Tibial artery (tissue), 4 donors: ENCODE measurements at regions not wholly inside any gene's neighbourhood (a gene's known extent, or its start where the extent isn't known, plus 50 kb on each side); places are given as distances from the start of the nearest gene placed in this dataset.

Experiments
- DNase-seq, 2 donors: peaks; one replicate each; pipeline ENCODE4 v3.0.0-alpha.2; 2019
- H3K27ac ChIP-seq, 2 donors: fragments of 200-600 bp; sonication (generic) in 1 of 2; 1 replicate in 1 of 2; 2 replicates in 1 of 2; pipeline ENCODE4 v1.5.1; 2018 to 2019; ENCODE audit warnings: mild to moderate bottlenecking in 1 of 2
- H3K27me3 ChIP-seq, 2 donors: fragments of 200-600 bp; sonication (generic) in 1 of 2; one replicate each; pipeline versions ENCODE4 v1.5.1 to v1.6.0; 2016 to 2019
- H3K36me3 ChIP-seq, 3 donors: fragments of 200-600 bp; sonication (generic) in 2 of 3; one replicate each; pipeline ENCODE4 v1.5.1; 2016 to 2019; ENCODE audit warnings: mild to moderate bottlenecking in 2 of 3
- H3K4me1 ChIP-seq, 4 donors: fragments of 200-600 bp; sonication (generic) in 2 of 4; 1 replicate in 3 of 4; 2 replicates in 1 of 4; pipeline ENCODE4 v1.5.1; 2016 to 2019
- H3K4me3 ChIP-seq, 2 donors: fragments of 200-600 bp; sonication (generic) in 1 of 2; 1 replicate in 1 of 2; 2 replicates in 1 of 2; pipeline ENCODE4 v1.5.1; 2018 to 2019; ENCODE audit warnings: mild to moderate bottlenecking in 2 of 2
- H3K9me3 ChIP-seq, 3 donors: fragments of 200-600 bp; sonication (generic) in 1 of 3; one replicate each; pipeline ENCODE4 v1.5.1; 2016 to 2019
- intact Hi-C: fragments of 100-400 bp; cut with DNase I; formaldehyde crosslinking; loops from one replicate; pipeline ENCODE4 v1.15.0; 2023; ENCODE audit warnings: low total_unique reads
- TF ChIP-seq, protein P1 (sequence below), 2 experiments: fragments of 200-600 bp in 1 of 2; fragments of 450-650 bp in 1 of 2; IDR thresholded peaks; one replicate each; pipeline ENCODE4 v1.5.1; 2017 to 2019; ENCODE audit warnings: antibody characterized with exemption in 2 of 2, mild to moderate bottlenecking in 1 of 2, moderate library complexity in 1 of 2

DNA sequence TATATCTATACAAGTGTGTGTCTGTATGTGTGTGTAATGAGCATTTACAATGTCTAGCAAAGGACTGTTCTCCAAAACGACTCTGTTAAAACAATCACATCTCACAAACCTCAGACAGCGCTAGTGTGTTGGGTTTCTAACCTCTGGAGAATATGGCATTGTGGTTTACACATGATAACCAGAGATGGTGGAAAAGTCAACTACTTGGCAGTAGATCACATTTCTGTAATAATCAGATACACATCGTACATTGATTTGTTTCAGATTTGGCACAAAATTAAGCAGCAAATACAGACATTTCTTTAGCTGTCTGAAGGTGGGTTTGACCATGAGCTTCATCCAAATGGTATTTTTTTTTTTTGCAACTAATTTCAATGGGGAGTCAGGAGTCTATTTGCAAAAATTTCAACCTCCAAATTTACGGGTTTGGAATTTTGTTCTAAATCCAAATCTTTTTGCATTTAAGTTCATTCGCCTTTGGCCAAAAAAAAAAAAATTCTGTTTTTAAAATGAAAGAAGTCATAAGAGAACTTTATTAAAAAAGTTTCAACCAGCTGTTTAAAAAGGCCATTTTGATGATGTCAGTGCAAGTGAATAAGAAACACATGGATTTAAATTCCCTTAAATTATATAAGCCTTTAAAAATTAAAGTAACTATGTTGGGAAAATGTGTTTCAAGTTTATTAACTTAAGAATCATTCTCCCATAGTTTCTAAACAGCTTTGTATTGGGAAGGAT, 127.8 kb downstream of the TMEM26 start:
- intact Hi-C loops: no loop called here
- H3K4me1 ChIP-seq: no peaks in the 10 kb centered on the region
- DNase-seq: no peak
- H3K27ac ChIP-seq: no peak overlapping the region
- H3K9me3 ChIP-seq: no peaks in the 10 kb centered on the region
- no peaks in the 10 kb centered on the region for H3K36me3 ChIP-seq
- TF ChIP-seq, protein P1, sequence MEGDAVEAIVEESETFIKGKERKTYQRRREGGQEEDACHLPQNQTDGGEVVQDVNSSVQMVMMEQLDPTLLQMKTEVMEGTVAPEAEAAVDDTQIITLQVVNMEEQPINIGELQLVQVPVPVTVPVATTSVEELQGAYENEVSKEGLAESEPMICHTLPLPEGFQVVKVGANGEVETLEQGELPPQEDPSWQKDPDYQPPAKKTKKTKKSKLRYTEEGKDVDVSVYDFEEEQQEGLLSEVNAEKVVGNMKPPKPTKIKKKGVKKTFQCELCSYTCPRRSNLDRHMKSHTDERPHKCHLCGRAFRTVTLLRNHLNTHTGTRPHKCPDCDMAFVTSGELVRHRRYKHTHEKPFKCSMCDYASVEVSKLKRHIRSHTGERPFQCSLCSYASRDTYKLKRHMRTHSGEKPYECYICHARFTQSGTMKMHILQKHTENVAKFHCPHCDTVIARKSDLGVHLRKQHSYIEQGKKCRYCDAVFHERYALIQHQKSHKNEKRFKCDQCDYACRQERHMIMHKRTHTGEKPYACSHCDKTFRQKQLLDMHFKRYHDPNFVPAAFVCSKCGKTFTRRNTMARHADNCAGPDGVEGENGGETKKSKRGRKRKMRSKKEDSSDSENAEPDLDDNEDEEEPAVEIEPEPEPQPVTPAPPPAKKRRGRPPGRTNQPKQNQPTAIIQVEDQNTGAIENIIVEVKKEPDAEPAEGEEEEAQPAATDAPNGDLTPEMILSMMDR (IDR thresholded peaks at IDR 0.05): no peak
- H3K4me3 ChIP-seq: no peak overlapping the region
- H3K27me3 ChIP-seq: no peaks in the 10 kb centered on the region

DNA sequence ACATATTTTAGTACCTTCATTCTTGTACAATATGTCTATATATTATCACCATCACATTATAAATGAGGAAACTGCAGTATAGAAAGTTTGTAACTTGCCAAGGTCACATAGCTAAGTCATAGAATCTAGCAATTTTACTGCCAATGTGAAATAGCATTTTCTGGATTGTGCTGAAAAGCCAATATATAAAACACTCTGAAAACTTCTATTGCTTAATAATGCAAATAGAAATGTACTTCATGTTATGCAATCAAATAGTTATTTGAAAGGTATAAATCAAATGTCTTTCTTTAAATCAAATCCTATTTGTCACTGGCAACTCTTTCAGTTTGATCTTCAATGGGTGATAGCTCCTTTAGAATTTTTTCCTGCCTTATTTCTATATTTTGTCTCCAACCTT, 129.5 kb downstream of the TMEM26 start:
- TF ChIP-seq, protein P1 (IDR thresholded peaks at IDR 0.05): no peak
- Histone ChIP-seq H3K4me1 (no peaks in the 10 kb centered on the region), H3K4me3 (no peak overlapping the region), H3K27me3 (no peaks in the 10 kb centered on the region), H3K36me3 (no peaks in the 10 kb centered on the region), H3K27ac (no peak overlapping the region), H3K9me3 (no peaks in the 10 kb centered on the region)
- DNase-seq: no peak
- intact Hi-C loops: no loop called here

DNA sequence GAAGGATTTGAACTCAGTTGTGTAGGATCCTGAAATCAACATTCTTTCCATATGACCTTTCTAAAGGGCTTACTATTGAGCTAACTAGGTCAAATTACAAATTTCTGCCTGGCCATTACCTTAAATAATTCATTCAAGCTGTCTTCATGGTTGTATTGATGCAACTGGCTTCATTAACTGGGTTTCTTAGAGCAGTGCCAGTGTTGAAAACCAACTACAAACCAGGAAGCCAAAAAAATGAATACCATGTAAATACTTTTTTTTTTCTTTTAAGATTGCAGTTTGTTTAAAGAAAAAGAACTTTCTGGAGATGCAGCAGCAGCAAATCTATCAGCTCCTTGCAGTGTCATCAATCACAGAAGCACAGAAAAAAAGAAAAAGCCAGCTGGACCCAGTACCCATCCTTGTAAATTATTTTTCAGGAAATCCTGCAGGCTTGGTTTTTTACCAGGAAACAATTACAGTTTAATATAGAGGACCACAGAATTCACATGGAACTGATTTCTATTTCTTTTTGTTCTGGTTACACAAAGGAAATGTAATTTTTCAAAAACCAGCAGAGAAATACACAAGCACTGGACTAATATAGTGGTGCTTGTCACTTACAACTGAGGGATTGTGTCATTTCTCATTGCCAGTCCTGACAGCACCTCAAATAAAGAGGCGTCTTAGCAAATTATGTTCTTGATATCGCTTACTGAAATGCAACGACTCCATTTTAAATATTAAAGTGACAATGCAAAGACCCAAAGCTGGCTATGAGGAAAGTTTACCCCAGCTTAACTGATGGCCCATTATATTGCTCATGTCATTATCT, 131.9 kb downstream of the TMEM26 start:
- no peaks in the 10 kb centered on the region for H3K27me3 ChIP-seq
- no peak for DNase-seq
- intact Hi-C loops: no loop called here
- H3K4me1 ChIP-seq: no peaks in the 10 kb centered on the region
- TF ChIP-seq, protein P1 (IDR thresholded peaks at IDR 0.05): no peak
- no peaks in the 10 kb centered on the region for H3K9me3 ChIP-seq
- H3K36me3 ChIP-seq: no peaks in the 10 kb centered on the region
- H3K4me3 ChIP-seq: no peak overlapping the region
- no peak overlapping the region for H3K27ac ChIP-seq

DNA sequence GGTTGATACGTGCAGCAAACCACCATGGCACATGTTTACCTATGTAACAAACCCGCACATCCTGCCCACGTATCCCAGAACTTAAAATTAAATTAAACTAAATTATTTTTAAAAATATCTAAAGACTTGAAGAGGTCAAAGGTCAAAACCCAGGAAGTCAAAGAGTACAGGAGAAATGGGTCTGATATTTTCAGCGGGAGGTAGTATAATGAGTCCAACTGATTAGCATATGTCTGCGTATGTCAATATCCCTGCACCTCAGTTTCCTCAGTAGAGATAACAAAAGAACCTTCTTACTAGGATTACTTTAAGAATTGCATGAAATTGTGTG, 133.0 kb downstream of the TMEM26 start:
- H3K27ac ChIP-seq: no peak overlapping the region
- intact Hi-C loops: no loop called here
- H3K36me3 ChIP-seq: no peaks in the 10 kb centered on the region
- TF ChIP-seq, protein P1 (IDR thresholded peaks at IDR 0.05): no peak
- no peak for DNase-seq
- H3K9me3 ChIP-seq: no peaks in the 10 kb centered on the region
- no peaks in the 10 kb centered on the region for H3K27me3 ChIP-seq
- no peaks in the 10 kb centered on the region for H3K4me1 ChIP-seq
- H3K4me3 ChIP-seq: no peak overlapping the region

DNA sequence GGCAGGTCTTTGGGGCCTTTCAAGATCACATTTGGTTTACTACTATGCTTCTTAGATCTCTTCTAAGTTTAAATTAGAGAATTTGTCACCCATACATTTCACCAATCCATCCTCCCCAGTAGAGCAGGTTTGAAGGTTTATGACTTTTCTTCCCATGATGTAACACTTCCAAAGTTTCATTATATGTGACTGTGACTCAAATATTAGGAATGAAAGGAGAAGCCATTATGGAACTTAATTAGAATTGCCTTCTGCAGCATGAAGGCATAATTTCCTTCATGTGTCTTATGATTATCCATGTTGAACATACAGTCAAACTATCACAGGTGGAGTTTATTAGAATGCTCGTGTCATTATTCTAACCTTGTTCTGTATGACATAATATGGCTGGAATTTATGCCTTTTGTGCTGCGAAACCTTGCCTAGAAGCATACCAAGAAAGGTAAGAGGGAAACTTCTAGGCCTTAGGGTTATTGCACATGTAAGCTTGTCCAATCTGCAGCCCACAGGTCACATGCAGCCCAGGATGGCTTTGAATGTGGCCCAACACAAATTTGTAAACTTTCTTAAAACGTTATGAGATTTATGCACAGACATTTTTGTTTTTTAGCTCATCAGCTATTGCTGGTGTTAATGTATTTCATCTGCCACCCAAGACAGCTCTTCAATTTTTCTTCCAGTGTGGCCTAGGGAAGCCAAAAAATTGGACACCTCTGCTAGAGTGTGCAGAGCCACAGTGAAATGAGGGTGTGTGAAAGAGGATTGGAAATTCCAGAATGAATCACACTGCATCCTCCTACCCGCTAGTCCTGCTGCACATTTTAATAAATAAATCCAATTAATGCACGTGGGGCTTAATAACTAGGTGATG, 133.6 kb downstream of the TMEM26 start:
- TF ChIP-seq, protein P1 (IDR thresholded peaks at IDR 0.05): no peak
- intact Hi-C loops: no loop called here
- H3K9me3 ChIP-seq: no peaks in the 10 kb centered on the region
- no peak overlapping the region for H3K27ac ChIP-seq
- no peak for DNase-seq
- H3K4me3 ChIP-seq: no peak overlapping the region
- H3K4me1 ChIP-seq: no peaks in the 10 kb centered on the region
- no peaks in the 10 kb centered on the region for H3K36me3 ChIP-seq
- no peaks in the 10 kb centered on the region for H3K27me3 ChIP-seq
